Jurkat, Clone E6-1 (cell line): ENCODE measurements at regions not wholly inside any gene's neighbourhood (a gene's known extent, or its start where the extent isn't known, plus 50 kb on each side); places are given as distances from the start of the nearest gene placed in this dataset.

ENCODE experiments used
- DNase-seq: peaks from one replicate; pipeline ENCODE4 v3.0.0-alpha.2; 2011; ENCODE audit warnings: low read depth, low spot score
- H3K4me3 ChIP-seq: 2 replicates; pipeline ENCODE4 v1.5.1; 2011; ENCODE audit warnings: mild to moderate bottlenecking, low read length, control low read depth, moderate library complexity

GRCh38 chr6:8229915-8230756 is 127.8 kb upstream of the EEF1E1 start:
- H3K4me3 ChIP-seq = no peak overlapping the region
- DNase-seq = no peak

GRCh38 chr6:8225113-8225512 is 122.8 kb upstream of the EEF1E1 start:
- no peak overlapping the region for H3K4me3 ChIP-seq
- DNase-seq = no peak

- H3K4me3 ChIP-seq = no peak overlapping the region
- DNase-seq = no peak
Measured at GRCh38 chr6:8223678-8224077, 121.3 kb upstream of the EEF1E1 start.

- no peak overlapping the region for H3K4me3 ChIP-seq
- DNase-seq = peak; percentile 34
Measured at GRCh38 chr6:8219352-8219943, 117.1 kb upstream of the EEF1E1 start.

- no peak for DNase-seq
- no peak overlapping the region for H3K4me3 ChIP-seq
Measured at GRCh38 chr6:8218861-8219260, 116.5 kb upstream of the EEF1E1 start.

GRCh38 chr6:8215631-8216030 is 113.3 kb upstream of the EEF1E1 start:
- H3K4me3 ChIP-seq = no peak overlapping the region
- DNase-seq = no peak

GRCh38 chr6:8213995-8214394 is 111.6 kb upstream of the EEF1E1 start:
- H3K4me3 ChIP-seq = no peak overlapping the region
- DNase-seq = no peak

GRCh38 chr6:8212720-8213434 is 110.5 kb upstream of the EEF1E1 start:
- DNase-seq = no peak
- H3K4me3 ChIP-seq = no peak overlapping the region

- DNase-seq = no peak
- no peak overlapping the region for H3K4me3 ChIP-seq
Measured at GRCh38 chr6:8207869-8208191, 105.5 kb upstream of the EEF1E1 start.

GRCh38 chr6:8207191-8207868 is 105.0 kb upstream of the EEF1E1 start:
- H3K4me3 ChIP-seq = no peak overlapping the region
- no peak for DNase-seq

- no peak for DNase-seq
- H3K4me3 ChIP-seq = no peak overlapping the region
Measured at GRCh38 chr6:8203337-8203736, 101.0 kb upstream of the EEF1E1 start.

- H3K4me3 ChIP-seq = no peak overlapping the region
- DNase-seq = no peak
Measured at GRCh38 chr6:8201679-8202078, 99.3 kb upstream of the EEF1E1 start.

- DNase-seq = no peak
- no peak overlapping the region for H3K4me3 ChIP-seq
Measured at GRCh38 chr6:8200255-8200654, 97.9 kb upstream of the EEF1E1 start.

GRCh38 chr6:8195714-8196102 is 93.4 kb upstream of the EEF1E1 start:
- no peak for DNase-seq

GRCh38 chr6:8195040-8195713 is 92.8 kb upstream of the EEF1E1 start:
- H3K4me3 ChIP-seq = no peak overlapping the region
- no peak for DNase-seq

More at GRCh38 chr6:8195714-8196102, 93.4 kb upstream of the EEF1E1 start:
- H3K4me3 ChIP-seq = no peak overlapping the region

GRCh38 chr6:8194490-8194889 is 92.1 kb upstream of the EEF1E1 start:
- no peak overlapping the region for H3K4me3 ChIP-seq
- DNase-seq = no peak

- H3K4me3 ChIP-seq = no peak overlapping the region
- DNase-seq = no peak
Measured at GRCh38 chr6:8193541-8193940, 91.2 kb upstream of the EEF1E1 start.

- no peak for DNase-seq
- H3K4me3 ChIP-seq = no peak overlapping the region
Measured at GRCh38 chr6:8192597-8192996, 90.2 kb upstream of the EEF1E1 start.

- no peak overlapping the region for H3K4me3 ChIP-seq
- no peak for DNase-seq
Measured at GRCh38 chr6:8192067-8192466, 89.7 kb upstream of the EEF1E1 start.
